HFFc6 (cell line): ENCODE measurements at regions not wholly inside any gene's neighbourhood (a gene's known extent, or its start where the extent isn't known, plus 50 kb on each side); places are given as distances from the start of the nearest gene placed in this dataset.

Experiments
- DNase-seq: peaks from one replicate; pipeline ENCODE4 v3.0.0-alpha.2; 2018
- H3K27ac Mint-ChIP-seq: 2 replicates; pipeline ENCODE4 v1.8.0; 2020; ENCODE audit warnings: mild to moderate bottlenecking, mixed read lengths
- H3K27me3 Mint-ChIP-seq: 2 replicates; pipeline ENCODE4 v1.8.0; 2021; ENCODE audit warnings: mild to moderate bottlenecking, moderate library complexity, mixed read lengths; ENCODE audit not compliant: insufficient read depth
- H3K36me3 Mint-ChIP-seq: 2 replicates; pipeline ENCODE4 v1.8.0; 2021; ENCODE audit warnings: low read depth, mixed read lengths
- H3K4me1 Mint-ChIP-seq: 2 replicates; pipeline ENCODE4 v1.8.0; 2020; ENCODE audit warnings: low read depth, mixed read lengths
- H3K4me3 Mint-ChIP-seq: 2 replicates; pipeline ENCODE4 v1.8.0; 2020; ENCODE audit warnings: mild to moderate bottlenecking, moderate library complexity, mixed read lengths
- H3K9me3 Mint-ChIP-seq: 2 replicates; pipeline ENCODE4 v1.8.0; 2020; ENCODE audit warnings: mild to moderate bottlenecking, mixed read lengths
- TF ChIP-seq, protein P1 (sequence below): fragments of 200-600 bp; sonication (generic); IDR thresholded peaks from 2 replicates; pipeline ENCODE4 v1.5.0; 2021; ENCODE audit warnings: antibody characterized with exemption, mild to moderate bottlenecking

DNA sequence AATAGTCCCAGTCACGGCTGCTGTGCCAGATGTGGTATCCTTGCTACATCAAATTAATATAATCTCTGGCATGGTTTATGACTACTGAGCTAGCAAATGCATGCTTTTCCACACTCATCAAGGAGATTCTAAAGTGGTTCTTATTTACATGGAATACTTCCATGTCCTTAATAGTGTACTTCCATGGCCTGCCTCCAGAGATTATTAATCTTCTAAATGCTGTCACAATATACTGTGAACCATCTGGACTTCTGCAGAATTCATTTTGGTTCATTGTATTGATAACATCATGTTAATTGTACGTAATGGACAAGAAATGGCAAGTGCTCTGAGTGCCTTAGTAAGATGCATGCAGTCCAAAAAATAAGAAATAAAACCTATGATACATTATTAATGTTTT lies 230.8 kb downstream of the NUAK1 start:
- Mint-ChIP-seq H3K27ac (no peak overlapping the region), H3K4me3 (no peak overlapping the region), H3K36me3 (no peaks in the 10 kb centered on the region), H3K9me3 (no peaks in the 10 kb centered on the region), H3K27me3 (no peaks in the 10 kb centered on the region; the same call in 1 of the 2 replicates), H3K4me1 (peaks cover 11% of the 10 kb centered on the region; the same call in 1 of the 2 replicates)
- DNase-seq, result no peak
- TF ChIP-seq, protein P1, sequence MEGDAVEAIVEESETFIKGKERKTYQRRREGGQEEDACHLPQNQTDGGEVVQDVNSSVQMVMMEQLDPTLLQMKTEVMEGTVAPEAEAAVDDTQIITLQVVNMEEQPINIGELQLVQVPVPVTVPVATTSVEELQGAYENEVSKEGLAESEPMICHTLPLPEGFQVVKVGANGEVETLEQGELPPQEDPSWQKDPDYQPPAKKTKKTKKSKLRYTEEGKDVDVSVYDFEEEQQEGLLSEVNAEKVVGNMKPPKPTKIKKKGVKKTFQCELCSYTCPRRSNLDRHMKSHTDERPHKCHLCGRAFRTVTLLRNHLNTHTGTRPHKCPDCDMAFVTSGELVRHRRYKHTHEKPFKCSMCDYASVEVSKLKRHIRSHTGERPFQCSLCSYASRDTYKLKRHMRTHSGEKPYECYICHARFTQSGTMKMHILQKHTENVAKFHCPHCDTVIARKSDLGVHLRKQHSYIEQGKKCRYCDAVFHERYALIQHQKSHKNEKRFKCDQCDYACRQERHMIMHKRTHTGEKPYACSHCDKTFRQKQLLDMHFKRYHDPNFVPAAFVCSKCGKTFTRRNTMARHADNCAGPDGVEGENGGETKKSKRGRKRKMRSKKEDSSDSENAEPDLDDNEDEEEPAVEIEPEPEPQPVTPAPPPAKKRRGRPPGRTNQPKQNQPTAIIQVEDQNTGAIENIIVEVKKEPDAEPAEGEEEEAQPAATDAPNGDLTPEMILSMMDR, result no peak

DNA sequence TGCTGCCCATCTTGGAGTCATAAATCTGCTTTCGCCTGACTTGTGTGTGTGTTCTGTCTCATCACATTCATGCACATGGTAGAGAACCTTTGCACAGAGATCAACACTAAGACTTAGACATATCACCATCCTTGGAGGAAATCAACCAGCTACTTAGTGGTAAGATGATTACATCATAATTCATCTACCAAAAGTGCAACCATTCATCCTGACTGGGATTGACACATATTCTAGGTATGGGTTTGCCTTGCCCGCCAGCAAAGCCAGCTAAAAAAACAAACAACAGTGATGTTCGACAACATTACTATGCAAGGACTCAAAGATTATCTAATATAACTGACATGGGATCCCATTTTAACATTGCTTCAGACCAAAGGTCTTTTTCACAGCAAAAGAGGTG lies 228.7 kb downstream of the NUAK1 start:
- no peaks in the 10 kb centered on the region for H3K36me3 Mint-ChIP-seq
- no peak overlapping the region for H3K27ac Mint-ChIP-seq
- H3K4me3 Mint-ChIP-seq, result no peak overlapping the region
- no peaks in the 10 kb centered on the region for H3K9me3 Mint-ChIP-seq
- TF ChIP-seq, protein P1, result no peak
- H3K4me1 Mint-ChIP-seq, result peaks cover 6% of the 10 kb centered on the region; the same call in 1 of the 2 replicates
- H3K27me3 Mint-ChIP-seq, result no peaks in the 10 kb centered on the region; the same call in 1 of the 2 replicates
- DNase-seq, result no peak

DNA sequence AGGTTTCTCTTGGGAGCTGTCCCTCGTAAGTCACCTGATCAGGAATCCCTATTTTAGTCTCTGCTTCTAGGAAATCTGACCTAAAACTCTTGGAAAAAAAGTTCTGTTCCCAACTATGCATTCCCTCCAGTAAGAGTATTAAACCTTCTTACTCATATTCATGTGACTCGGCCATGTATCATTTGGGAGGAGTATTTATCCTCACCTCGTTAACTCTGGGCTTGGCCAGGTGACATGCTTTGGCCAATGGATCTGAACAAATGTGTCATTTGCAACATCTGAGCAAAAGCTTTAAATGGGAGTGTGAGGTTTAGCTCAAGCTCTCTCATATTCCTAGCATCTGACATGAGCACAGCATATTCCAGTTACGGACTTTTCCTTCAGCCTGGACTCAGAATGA lies 226.8 kb downstream of the NUAK1 start:
- no peak for DNase-seq
- Mint-ChIP-seq H3K27me3 (no peaks in the 10 kb centered on the region; the same call in 1 of the 2 replicates), H3K4me3 (no peak overlapping the region), H3K27ac (no peak overlapping the region), H3K9me3 (no peaks in the 10 kb centered on the region), H3K4me1 (peaks cover 16% of the 10 kb centered on the region), H3K36me3 (no peaks in the 10 kb centered on the region)
- TF ChIP-seq, protein P1, result no peak

DNA sequence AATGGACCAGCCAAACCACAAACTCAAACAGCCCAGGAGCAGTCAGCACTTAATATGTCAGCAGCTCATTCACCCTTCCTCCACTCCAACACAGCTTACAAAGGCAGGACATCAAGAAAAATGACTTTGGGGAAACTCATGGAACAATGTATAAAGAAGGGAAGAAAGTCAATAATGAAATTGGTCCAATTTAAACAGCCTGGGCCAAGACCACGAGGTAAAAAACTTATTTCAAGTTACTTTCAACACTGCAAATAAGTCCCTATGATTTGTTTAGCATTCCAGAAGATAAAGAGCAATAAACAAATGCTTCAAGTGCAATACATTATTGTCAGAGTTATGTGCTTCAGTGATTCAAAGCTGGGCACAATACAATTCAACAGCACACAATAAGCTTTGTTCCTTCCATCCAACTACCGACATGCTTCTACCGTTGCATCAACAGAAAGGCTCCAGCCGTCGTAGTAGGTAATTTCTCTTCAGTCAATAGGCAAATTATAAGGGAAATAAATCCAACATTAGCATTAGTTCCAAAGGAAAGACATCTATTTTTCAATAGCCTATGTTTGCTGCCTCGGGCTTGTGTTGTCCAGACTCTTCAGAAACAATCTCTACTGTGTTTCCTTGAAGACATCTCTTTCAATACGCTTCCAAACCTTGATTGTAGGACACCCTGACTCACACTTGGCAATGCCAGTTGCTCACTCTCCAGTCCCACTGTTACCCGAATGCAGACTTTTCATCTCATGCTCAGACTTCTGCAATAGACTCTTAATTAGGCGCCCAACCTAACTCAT lies 225.7 kb downstream of the NUAK1 start:
- DNase-seq, result no peak
- no peaks in the 10 kb centered on the region for H3K9me3 Mint-ChIP-seq
- H3K4me1 Mint-ChIP-seq, result peaks cover 23% of the 10 kb centered on the region
- H3K27ac Mint-ChIP-seq, result no peak overlapping the region
- H3K36me3 Mint-ChIP-seq, result no peaks in the 10 kb centered on the region
- no peak overlapping the region for H3K4me3 Mint-ChIP-seq
- TF ChIP-seq, protein P1, result no peak
- no peaks in the 10 kb centered on the region; the same call in 1 of the 2 replicates for H3K27me3 Mint-ChIP-seq

DNA sequence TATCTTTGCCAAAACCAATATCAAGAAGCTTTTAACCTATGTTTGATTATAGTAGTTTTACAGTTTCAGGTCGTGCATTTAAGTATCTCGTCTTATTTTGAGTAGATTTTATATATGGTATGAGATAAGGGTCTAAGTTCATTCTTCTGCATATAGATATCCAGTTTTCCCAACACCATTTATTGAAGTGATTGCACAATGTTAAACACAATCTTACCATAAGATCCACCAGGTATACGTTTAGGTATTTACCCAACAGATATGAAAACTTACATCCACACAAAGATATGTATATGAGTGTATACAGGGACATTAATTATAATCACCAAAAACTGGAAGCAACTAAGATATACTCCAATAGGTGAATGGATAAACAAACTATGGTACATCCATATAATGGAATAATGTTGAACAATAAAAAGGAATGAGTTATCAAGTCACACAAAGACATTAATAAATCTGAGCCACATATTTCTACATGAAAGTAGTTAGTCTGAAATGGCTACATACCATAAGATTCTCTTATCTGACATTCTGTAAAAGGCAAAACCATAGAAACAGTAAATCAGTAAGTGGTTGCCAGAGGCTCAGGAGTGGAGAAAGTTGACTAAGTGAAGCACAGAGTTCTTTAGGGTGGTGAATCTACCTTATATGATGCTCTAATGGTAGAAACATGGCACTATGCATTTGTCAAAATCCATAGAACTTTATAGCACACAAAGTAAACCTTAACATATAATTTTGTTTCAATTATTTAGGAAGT lies 222.6 kb downstream of the NUAK1 start:
- Mint-ChIP-seq H3K4me3 (no peak overlapping the region), H3K36me3 (no peaks in the 10 kb centered on the region), H3K27me3 (no peaks in the 10 kb centered on the region; the same call in 1 of the 2 replicates), H3K9me3 (no peaks in the 10 kb centered on the region), H3K27ac (no peak overlapping the region; the same call in 1 of the 2 replicates), H3K4me1 (peaks cover 36% of the 10 kb centered on the region)
- no peak for DNase-seq
- TF ChIP-seq, protein P1, result no peak
